ENCODE measurements at regions not wholly inside any gene's neighbourhood (a gene's known extent, or its start where the extent isn't known, plus 50 kb on each side); places are given as distances from the start of the nearest gene placed in this dataset.

DNA sequence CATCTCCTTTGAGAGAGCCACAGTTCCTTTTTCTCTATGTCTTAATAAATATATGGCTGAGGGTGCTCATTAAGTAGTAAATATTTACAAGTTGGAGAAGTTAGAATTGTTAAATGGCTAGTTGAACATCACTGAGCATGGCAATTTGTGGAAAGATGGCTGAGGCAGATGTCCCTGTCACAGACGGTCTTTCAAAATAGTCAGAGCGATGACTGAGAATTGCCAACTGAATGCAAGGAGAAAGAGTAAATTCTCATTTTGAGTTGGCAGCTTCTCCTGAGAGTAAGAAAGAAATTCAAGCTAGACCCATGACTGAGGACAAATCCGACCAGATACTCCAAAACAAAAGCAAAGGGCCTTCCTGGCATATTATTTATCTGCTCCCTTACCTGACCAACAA, 617.9 kb downstream of the KCTD16 start:
- in situ Hi-C loops (cut with HindIII; ENCODE audit: low pct_unique_long_range_greater_than_20kb, low sequenced_read_pairs): no loop called here
- no peak for DNase-seq (ENCODE audit: low read depth)

DNA sequence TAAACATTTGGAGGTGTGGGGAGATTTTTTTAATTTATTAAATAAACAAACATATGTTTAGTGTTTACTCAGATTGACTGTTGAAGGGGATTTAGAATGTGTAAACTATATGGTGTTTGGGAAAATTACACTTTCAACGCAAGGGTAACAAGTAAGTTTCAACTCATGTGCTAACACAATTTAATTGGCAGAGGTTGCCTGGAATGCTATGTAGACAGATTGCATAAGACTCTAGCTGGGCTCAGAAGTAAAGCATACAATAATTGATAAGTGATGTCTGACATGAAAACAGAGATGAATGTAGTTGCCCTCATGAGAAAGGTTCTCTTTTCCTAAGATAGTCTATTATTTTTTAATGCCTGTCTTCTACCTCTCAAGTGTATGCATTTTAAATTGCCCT, 617.4 kb downstream of the KCTD16 start:
- DNase-seq (ENCODE audit: low read depth): no peak
- in situ Hi-C loops (cut with HindIII; ENCODE audit: low pct_unique_long_range_greater_than_20kb, low sequenced_read_pairs): no loop called here

- no peak for DNase-seq (ENCODE audit: low read depth)
- in situ Hi-C loops (cut with HindIII; ENCODE audit: low pct_unique_long_range_greater_than_20kb, low sequenced_read_pairs): no loop called here
These were observed 608.7 kb downstream of the KCTD16 start for GRCh38 chr5:144779368-144779767.

DNA sequence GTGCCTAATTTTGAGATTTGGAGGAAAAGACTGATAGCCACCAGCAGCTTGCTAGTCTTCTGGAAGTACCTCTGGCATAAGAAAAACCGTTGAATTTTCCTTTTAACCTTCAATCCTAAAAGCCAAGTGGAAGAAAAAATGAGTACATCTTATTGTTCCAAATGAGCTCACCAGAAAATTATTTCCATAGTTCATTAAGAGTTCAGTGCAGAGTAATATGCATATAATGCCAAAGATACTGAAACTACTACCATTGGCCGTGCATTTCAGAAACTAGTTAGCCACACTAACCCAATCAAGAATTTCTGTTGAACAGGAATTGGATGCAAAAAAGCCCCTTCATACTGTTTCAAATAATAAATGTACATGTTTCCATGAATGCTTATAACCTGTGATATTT, 607.9 kb downstream of the KCTD16 start:
- in situ Hi-C loops (cut with HindIII; ENCODE audit: low pct_unique_long_range_greater_than_20kb, low sequenced_read_pairs): no loop called here
- no peak for DNase-seq (ENCODE audit: low read depth)

GRCh38 chr5:144774197-144774596, 603.5 kb downstream of the KCTD16 start:
- in situ Hi-C loops (cut with HindIII; ENCODE audit: low pct_unique_long_range_greater_than_20kb, low sequenced_read_pairs): no loop called here
- no peak for DNase-seq (ENCODE audit: low read depth)

- in situ Hi-C loops (cut with HindIII; ENCODE audit: low pct_unique_long_range_greater_than_20kb, low sequenced_read_pairs): no loop called here
- DNase-seq (ENCODE audit: low read depth): no peak
These were observed 603.0 kb downstream of the KCTD16 start for GRCh38 chr5:144773628-144774027.

GRCh38 chr5:144771802-144772201, 601.1 kb downstream of the KCTD16 start:
- DNase-seq (ENCODE audit: low read depth): no peak
- in situ Hi-C loops (cut with HindIII; ENCODE audit: low pct_unique_long_range_greater_than_20kb, low sequenced_read_pairs): no loop called here

DNA sequence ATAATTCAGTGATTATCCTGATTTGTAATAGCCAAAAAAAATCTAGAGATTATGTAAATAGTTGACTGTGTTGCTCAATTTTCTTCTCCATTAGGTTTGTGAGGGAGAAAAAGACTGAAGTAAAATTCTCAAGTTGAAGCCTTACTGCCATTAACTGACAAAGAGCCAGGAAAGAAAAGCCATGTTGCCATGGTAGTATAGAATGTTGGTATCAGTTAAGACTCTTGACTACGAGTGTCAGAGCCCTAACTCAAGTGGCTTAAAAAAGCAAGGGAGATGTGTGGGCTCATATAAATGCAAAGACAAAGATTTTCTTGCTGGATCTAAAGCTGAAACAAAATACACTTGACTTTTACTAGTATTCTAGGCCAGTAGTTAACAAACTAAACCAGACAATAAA, 571.7 kb downstream of the KCTD16 start:
- no peak for DNase-seq (ENCODE audit: low read depth)
- in situ Hi-C loops (cut with HindIII; ENCODE audit: low pct_unique_long_range_greater_than_20kb, low sequenced_read_pairs): no loop called here

- no peak for DNase-seq (ENCODE audit: low read depth)
- in situ Hi-C loops (cut with HindIII; ENCODE audit: low pct_unique_long_range_greater_than_20kb, low sequenced_read_pairs): no loop called here
These were observed 561.1 kb downstream of the KCTD16 start for GRCh38 chr5:144731786-144732185.

- DNase-seq (ENCODE audit: low read depth): no peak
- in situ Hi-C loops (cut with HindIII; ENCODE audit: low pct_unique_long_range_greater_than_20kb, low sequenced_read_pairs): no loop called here
These were observed 541.4 kb downstream of the KCTD16 start for GRCh38 chr5:144712090-144712489.

DNA sequence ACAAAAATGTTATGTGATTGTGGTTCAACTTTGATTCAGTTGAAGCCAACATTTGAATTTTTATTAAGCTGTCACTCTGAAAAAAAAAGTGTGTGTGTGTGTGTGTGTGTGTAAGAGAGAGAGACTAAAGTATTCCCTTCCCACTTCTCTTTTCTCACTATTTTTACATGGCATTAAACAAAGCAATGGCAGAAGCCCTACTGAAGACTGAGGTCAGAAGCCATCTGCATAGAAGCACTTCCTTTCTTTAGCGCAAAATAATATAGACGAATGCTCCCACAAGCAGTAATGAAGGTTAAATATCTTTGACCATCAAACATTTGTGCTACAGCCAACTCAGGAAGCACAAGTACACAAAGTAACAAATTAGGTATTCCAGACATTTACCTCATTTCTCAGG, 540.5 kb downstream of the KCTD16 start:
- no peak for DNase-seq (ENCODE audit: low read depth)
- in situ Hi-C loops (cut with HindIII; ENCODE audit: low pct_unique_long_range_greater_than_20kb, low sequenced_read_pairs): no loop called here

GRCh38 chr5:144710637-144711036, 540.0 kb downstream of the KCTD16 start:
- in situ Hi-C loops (cut with HindIII; ENCODE audit: low pct_unique_long_range_greater_than_20kb, low sequenced_read_pairs): no loop called here
- DNase-seq (ENCODE audit: low read depth): no peak

DNA sequence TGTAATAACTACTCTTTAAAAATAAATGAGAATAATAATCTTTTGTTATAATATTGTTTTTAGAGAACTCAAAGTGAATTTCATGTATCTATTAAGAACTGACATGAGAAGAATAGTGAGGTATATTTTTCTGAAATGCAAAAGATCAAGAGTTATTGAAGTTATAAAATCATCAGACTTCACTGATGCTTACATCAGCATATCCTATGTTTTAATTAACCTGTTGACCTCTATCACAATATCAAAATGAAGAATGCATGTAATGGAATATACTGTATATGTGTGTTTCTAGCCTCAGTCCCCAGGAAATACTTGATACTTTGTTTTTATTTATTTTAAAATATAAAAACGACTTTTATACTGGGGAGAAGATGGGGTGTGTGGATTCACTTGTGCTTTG, 533.1 kb downstream of the KCTD16 start:
- in situ Hi-C loops (cut with HindIII; ENCODE audit: low pct_unique_long_range_greater_than_20kb, low sequenced_read_pairs): no loop called here

GRCh38 chr5:144698484-144698883, 527.8 kb downstream of the KCTD16 start:
- in situ Hi-C loops (cut with HindIII; ENCODE audit: low pct_unique_long_range_greater_than_20kb, low sequenced_read_pairs): no loop called here
- DNase-seq (ENCODE audit: low read depth): no peak

More for the DNA sequence above, 533.1 kb downstream of the KCTD16 start:
- DNase-seq (ENCODE audit: low read depth): no peak

GRCh38 chr5:144697847-144698262, 527.2 kb downstream of the KCTD16 start:
- in situ Hi-C loops (cut with HindIII; ENCODE audit: low pct_unique_long_range_greater_than_20kb, low sequenced_read_pairs): no loop called here
- DNase-seq (ENCODE audit: low read depth): peak; percentile 57

DNA sequence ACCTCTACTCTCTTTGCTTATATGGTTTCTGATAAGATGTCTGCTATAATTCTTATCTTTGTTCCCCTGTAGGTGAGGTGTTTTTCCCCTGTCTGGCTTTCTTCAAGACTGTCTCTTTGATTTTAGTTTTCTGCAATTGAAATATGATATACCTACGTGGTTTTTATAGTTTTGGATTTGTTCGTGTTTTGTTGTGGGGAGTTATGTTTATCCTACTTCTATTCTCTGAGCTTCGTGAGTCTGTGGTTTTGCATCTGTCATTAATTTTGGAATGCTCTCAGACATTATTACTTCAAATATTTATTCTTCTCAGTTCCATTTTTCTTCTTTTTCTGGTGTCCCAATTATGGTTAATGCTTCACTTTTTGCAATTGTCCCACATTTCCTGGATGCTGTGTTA, 521.3 kb downstream of the KCTD16 start:
- in situ Hi-C loops (cut with HindIII; ENCODE audit: low pct_unique_long_range_greater_than_20kb, low sequenced_read_pairs): no loop called here
- DNase-seq (ENCODE audit: low read depth): no peak

DNA sequence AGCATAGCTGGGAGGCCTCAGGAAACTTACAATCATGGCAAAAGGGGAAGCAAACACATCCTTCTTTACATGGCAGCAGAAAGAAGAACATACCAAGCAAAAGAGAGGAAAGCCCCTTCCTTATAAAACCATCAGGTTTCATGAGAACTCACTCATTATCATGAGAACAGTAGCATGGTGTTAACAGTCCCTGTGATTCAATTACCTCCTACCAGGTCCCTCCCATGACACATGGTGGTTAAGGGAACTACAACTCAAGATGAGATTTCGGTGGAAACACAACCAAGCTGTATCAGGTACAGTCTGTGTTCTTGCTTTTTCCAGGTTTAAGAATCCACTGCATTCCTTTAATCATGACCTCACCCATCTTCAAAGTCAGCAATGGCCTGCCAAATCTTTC, 514.2 kb downstream of the KCTD16 start:
- in situ Hi-C loops (cut with HindIII; ENCODE audit: low pct_unique_long_range_greater_than_20kb, low sequenced_read_pairs): no loop called here
- DNase-seq (ENCODE audit: low read depth): no peak

GRCh38 chr5:144680711-144681110, 510.0 kb downstream of the KCTD16 start:
- DNase-seq (ENCODE audit: low read depth): no peak
- in situ Hi-C loops (cut with HindIII; ENCODE audit: low pct_unique_long_range_greater_than_20kb, low sequenced_read_pairs): no loop called here

GRCh38 chr5:144671066-144671465, 500.4 kb downstream of the KCTD16 start:
- in situ Hi-C loops (cut with HindIII; ENCODE audit: low pct_unique_long_range_greater_than_20kb, low sequenced_read_pairs): no loop called here
- DNase-seq (ENCODE audit: low read depth): no peak

DNA sequence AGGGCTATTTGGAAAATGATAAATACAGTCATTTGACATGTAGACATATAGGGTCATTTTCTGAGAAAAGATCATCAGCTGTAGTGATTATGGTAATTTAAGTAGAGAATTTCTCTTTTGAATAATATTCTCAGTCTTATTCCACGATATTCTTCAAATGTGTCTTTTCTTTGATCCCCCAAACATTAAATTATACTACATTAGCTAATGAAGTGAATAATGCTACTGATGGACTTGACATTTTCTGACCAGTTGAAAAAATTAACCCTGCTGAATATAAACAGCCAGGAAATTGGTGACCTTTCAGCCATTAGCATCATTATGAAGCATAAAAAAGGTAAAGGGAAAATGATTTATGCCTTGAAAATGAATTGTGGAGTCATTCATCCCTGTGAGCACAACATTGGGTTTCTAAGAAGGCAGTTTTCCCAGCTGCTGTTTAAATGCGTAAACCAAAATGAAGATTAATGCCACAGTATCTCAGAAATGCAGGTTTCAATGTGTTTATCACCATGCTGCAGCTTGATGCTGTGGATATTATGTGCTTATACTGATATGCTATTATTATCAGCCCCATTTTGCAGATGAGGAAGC, 489.1 kb downstream of the KCTD16 start:
- in situ Hi-C loops (cut with HindIII; ENCODE audit: low pct_unique_long_range_greater_than_20kb, low sequenced_read_pairs): no loop called here
- no peak for DNase-seq (ENCODE audit: low read depth)

GRCh38 chr5:144644317-144644716, 473.6 kb downstream of the KCTD16 start:
- in situ Hi-C loops (cut with HindIII; ENCODE audit: low pct_unique_long_range_greater_than_20kb, low sequenced_read_pairs): no loop called here
- no peak for DNase-seq (ENCODE audit: low read depth)
